Dendritic cell treated with granulocyte-macrophage colony-stimulating factor and Interleukin-4, amounts not matched to agents 40 ng/mL and 50 ng/mL, for 4 days (primary cell): ENCODE measurements at regions not wholly inside any gene's neighbourhood (a gene's known extent, or its start where the extent isn't known, plus 50 kb on each side); places are given as distances from the start of the nearest gene placed in this dataset.

Experiments
- H3K27ac Mint-ChIP-seq: one replicate; pipeline ENCODE4 v1.8.0; 2022; ENCODE audit warnings: mild to moderate bottlenecking, mixed read lengths
- H3K27me3 Mint-ChIP-seq: one replicate; pipeline ENCODE4 v1.8.0; 2022; ENCODE audit warnings: mild to moderate bottlenecking, mixed read lengths
- H3K36me3 Mint-ChIP-seq: one replicate; pipeline ENCODE4 v1.8.0; 2022; ENCODE audit warnings: low read depth, mixed read lengths
- H3K4me1 Mint-ChIP-seq: one replicate; pipeline ENCODE4 v1.8.0; 2022; ENCODE audit warnings: low read depth, mixed read lengths
- H3K4me3 Mint-ChIP-seq: one replicate; pipeline ENCODE4 v1.8.0; 2022; ENCODE audit warnings: mild to moderate bottlenecking, moderate library complexity, mixed read lengths
- H3K9me3 Mint-ChIP-seq: one replicate; pipeline ENCODE4 v1.8.0; 2022; ENCODE audit warnings: mixed read lengths
- intact Hi-C: fragments of 100-400 bp; cut with micrococcal nuclease; formaldehyde crosslinking; loops from one replicate; pipeline ENCODE4 v1.15.0; 2022

- Mint-ChIP-seq H3K4me1 (no peaks in the 10 kb centered on the region), H3K36me3 (no peaks in the 10 kb centered on the region), H3K27me3 (no peaks in the 10 kb centered on the region), H3K27ac (no peak overlapping the region), H3K4me3 (no peak overlapping the region), H3K9me3 (no peaks in the 10 kb centered on the region)
- intact Hi-C loops: no loop called here
These were observed 56.9 kb downstream of the RDH14 start for GRCh38 chr2:18503376-18504228.

- Mint-ChIP-seq H3K4me1 (no peaks in the 10 kb centered on the region), H3K4me3 (no peak overlapping the region), H3K27ac (no peak overlapping the region), H3K9me3 (no peaks in the 10 kb centered on the region), H3K27me3 (no peaks in the 10 kb centered on the region), H3K36me3 (no peaks in the 10 kb centered on the region)
- intact Hi-C loops: no loop called here
These were observed 58.3 kb downstream of the RDH14 start for GRCh38 chr2:18502142-18502541.

GRCh38 chr2:18501729-18502128, 58.7 kb downstream of the RDH14 start:
- Mint-ChIP-seq H3K36me3 (no peaks in the 10 kb centered on the region), H3K9me3 (no peaks in the 10 kb centered on the region), H3K4me3 (no peak overlapping the region), H3K27me3 (no peaks in the 10 kb centered on the region), H3K4me1 (no peaks in the 10 kb centered on the region), H3K27ac (no peak overlapping the region)
- intact Hi-C loops: no loop called here

- intact Hi-C loops: no loop called here
- H3K4me1 Mint-ChIP-seq: no peaks in the 10 kb centered on the region
- H3K4me3 Mint-ChIP-seq: no peak overlapping the region
- no peaks in the 10 kb centered on the region for H3K36me3 Mint-ChIP-seq
- no peak overlapping the region for H3K27ac Mint-ChIP-seq
- no peaks in the 10 kb centered on the region for H3K27me3 Mint-ChIP-seq
- H3K9me3 Mint-ChIP-seq: no peaks in the 10 kb centered on the region
These were observed 59.3 kb downstream of the RDH14 start for GRCh38 chr2:18501156-18501555.

GRCh38 chr2:18500333-18500732, 60.1 kb downstream of the RDH14 start:
- Mint-ChIP-seq H3K9me3 (no peaks in the 10 kb centered on the region), H3K27me3 (no peaks in the 10 kb centered on the region), H3K4me3 (no peak overlapping the region), H3K4me1 (no peaks in the 10 kb centered on the region), H3K27ac (no peak overlapping the region), H3K36me3 (no peaks in the 10 kb centered on the region)
- intact Hi-C loops: no loop called here

- Mint-ChIP-seq H3K27ac (no peak overlapping the region), H3K9me3 (no peaks in the 10 kb centered on the region), H3K27me3 (no peaks in the 10 kb centered on the region), H3K4me1 (no peaks in the 10 kb centered on the region), H3K36me3 (no peaks in the 10 kb centered on the region), H3K4me3 (no peak overlapping the region)
- intact Hi-C loops: no loop called here
These were observed 61.9 kb downstream of the RDH14 start for GRCh38 chr2:18498531-18498930.

- H3K4me3 Mint-ChIP-seq: no peak overlapping the region
- H3K4me1 Mint-ChIP-seq: no peaks in the 10 kb centered on the region
- no peaks in the 10 kb centered on the region for H3K36me3 Mint-ChIP-seq
- H3K27ac Mint-ChIP-seq: no peak overlapping the region
- no peaks in the 10 kb centered on the region for H3K9me3 Mint-ChIP-seq
- intact Hi-C loops: no loop called here
- H3K27me3 Mint-ChIP-seq: no peaks in the 10 kb centered on the region
These were observed 63.9 kb downstream of the RDH14 start for GRCh38 chr2:18496516-18496915.

GRCh38 chr2:18495058-18495457, 65.4 kb downstream of the RDH14 start:
- H3K27ac Mint-ChIP-seq: no peak overlapping the region
- H3K9me3 Mint-ChIP-seq: no peaks in the 10 kb centered on the region
- intact Hi-C loops: no loop called here
- no peaks in the 10 kb centered on the region for H3K36me3 Mint-ChIP-seq
- no peaks in the 10 kb centered on the region for H3K4me1 Mint-ChIP-seq
- H3K4me3 Mint-ChIP-seq: no peak overlapping the region
- H3K27me3 Mint-ChIP-seq: no peaks in the 10 kb centered on the region

- Mint-ChIP-seq H3K4me1 (no peaks in the 10 kb centered on the region), H3K27ac (no peak overlapping the region), H3K27me3 (no peaks in the 10 kb centered on the region), H3K4me3 (no peak overlapping the region), H3K9me3 (no peaks in the 10 kb centered on the region), H3K36me3 (no peaks in the 10 kb centered on the region)
- intact Hi-C loops: no loop called here
These were observed 67.7 kb downstream of the RDH14 start for GRCh38 chr2:18492721-18493120.

GRCh38 chr2:18491577-18491976, 68.9 kb downstream of the RDH14 start:
- H3K4me3 Mint-ChIP-seq: no peak overlapping the region
- H3K27me3 Mint-ChIP-seq: no peaks in the 10 kb centered on the region
- no peaks in the 10 kb centered on the region for H3K4me1 Mint-ChIP-seq
- no peak overlapping the region for H3K27ac Mint-ChIP-seq
- no peaks in the 10 kb centered on the region for H3K36me3 Mint-ChIP-seq
- intact Hi-C loops: no loop called here
- H3K9me3 Mint-ChIP-seq: no peaks in the 10 kb centered on the region

GRCh38 chr2:18490901-18491300, 69.6 kb downstream of the RDH14 start:
- no peak overlapping the region for H3K27ac Mint-ChIP-seq
- H3K4me1 Mint-ChIP-seq: no peaks in the 10 kb centered on the region
- H3K36me3 Mint-ChIP-seq: no peaks in the 10 kb centered on the region
- H3K27me3 Mint-ChIP-seq: no peaks in the 10 kb centered on the region
- H3K9me3 Mint-ChIP-seq: no peaks in the 10 kb centered on the region
- intact Hi-C loops: no loop called here
- no peak overlapping the region for H3K4me3 Mint-ChIP-seq

- Mint-ChIP-seq H3K27ac (no peak overlapping the region), H3K27me3 (no peaks in the 10 kb centered on the region), H3K4me3 (no peak overlapping the region), H3K4me1 (no peaks in the 10 kb centered on the region), H3K9me3 (no peaks in the 10 kb centered on the region), H3K36me3 (no peaks in the 10 kb centered on the region)
- intact Hi-C loops: no loop called here
These were observed 73.1 kb downstream of the RDH14 start for GRCh38 chr2:18487106-18487913.

GRCh38 chr2:18484625-18485024, 75.8 kb downstream of the RDH14 start:
- intact Hi-C loops: no loop called here
- Mint-ChIP-seq H3K4me3 (no peak overlapping the region), H3K4me1 (no peaks in the 10 kb centered on the region), H3K9me3 (no peaks in the 10 kb centered on the region), H3K27ac (no peak overlapping the region), H3K36me3 (no peaks in the 10 kb centered on the region), H3K27me3 (no peaks in the 10 kb centered on the region)

GRCh38 chr2:18483896-18484295, 76.6 kb downstream of the RDH14 start:
- Mint-ChIP-seq H3K4me3 (no peak overlapping the region), H3K27ac (no peak overlapping the region), H3K9me3 (no peaks in the 10 kb centered on the region), H3K4me1 (no peaks in the 10 kb centered on the region), H3K36me3 (no peaks in the 10 kb centered on the region), H3K27me3 (no peaks in the 10 kb centered on the region)
- intact Hi-C loops: no loop called here
